ENCODE measurements at regions not wholly inside any gene's neighbourhood (a gene's known extent, or its start where the extent isn't known, plus 50 kb on each side); places are given as distances from the start of the nearest gene placed in this dataset.
"Not testable (repeated sequence)": the region's sequence is repeated elsewhere in the genome, so short reads cannot be mapped to it uniquely, and the experiment has no call there.

GRCh38 chr6:9690388-9690787 lies 724.5 kb downstream of the TFAP2A start:
- Histone ChIP-seq H3K9ac (ENCODE audit: low read depth in 1 of 2, low read length in 2 of 2) (no peak overlapping the region), H3K27me3 (ENCODE audit: control insufficient read depth in 4 of 4, insufficient read depth in 4 of 4, low read length in 3 of 4) (no peaks in the 10 kb centered on the region), H3K4me3 (ENCODE audit: low read depth in 1 of 3, low read length in 3 of 3) (no peak overlapping the region), H3K4me1 (ENCODE audit: control insufficient read depth in 4 of 4, insufficient read depth in 4 of 4, low read length in 3 of 4) (no peaks in the 10 kb centered on the region), H3K9me3 (ENCODE audit: control insufficient read depth in 4 of 4, low read length in 3 of 4) (no peaks in the 10 kb centered on the region), H3K27ac (ENCODE audit: low read depth in 1 of 2, low read length in 2 of 2) (no peak overlapping the region), H3K36me3 (ENCODE audit: control insufficient read depth in 4 of 4, insufficient read depth in 3 of 4, low read depth in 1 of 4, low read length in 3 of 4) (no peaks in the 10 kb centered on the region)
- TF ChIP-seq REST (IDR thresholded peaks at IDR 0.05): peak; percentile 58
- TF ChIP-seq RXRA (IDR thresholded peaks at IDR 0.05): no peak
- DNase-seq (ENCODE audit: low spot score): no peak

- H3K36me3 ChIP-seq (ENCODE audit: control insufficient read depth in 4 of 4, insufficient read depth in 3 of 4, low read depth in 1 of 4, low read length in 3 of 4); DNase-seq (ENCODE audit: low spot score); H3K9ac ChIP-seq (ENCODE audit: low read depth in 1 of 2, low read length in 2 of 2); H3K4me1 ChIP-seq (ENCODE audit: control insufficient read depth in 4 of 4, insufficient read depth in 4 of 4, low read length in 3 of 4); H3K27me3 ChIP-seq (ENCODE audit: control insufficient read depth in 4 of 4, insufficient read depth in 4 of 4, low read length in 3 of 4); H3K27ac ChIP-seq (ENCODE audit: low read depth in 1 of 2, low read length in 2 of 2); H3K4me3 ChIP-seq (ENCODE audit: low read depth in 1 of 3, low read length in 3 of 3); H3K9me3 ChIP-seq (ENCODE audit: control insufficient read depth in 4 of 4, low read length in 3 of 4): not testable (repeated sequence)
- 96% methylated on average over 6 of the region's 6 CpGs for WGBS
Observed at GRCh38 chr6:9680727-9681126, 734.1 kb downstream of the TFAP2A start.

GRCh38 chr6:9675122-9675521 lies 739.8 kb downstream of the TFAP2A start:
- WGBS: 75% methylated on average over 1 of the region's 1 CpG
- no peaks in the 10 kb centered on the region for H3K9me3 ChIP-seq (ENCODE audit: control insufficient read depth in 4 of 4, low read length in 3 of 4)
- no peaks in the 10 kb centered on the region for H3K4me1 ChIP-seq (ENCODE audit: control insufficient read depth in 4 of 4, insufficient read depth in 4 of 4, low read length in 3 of 4)
- H3K27ac ChIP-seq (ENCODE audit: low read depth in 1 of 2, low read length in 2 of 2): no peak overlapping the region
- no peak overlapping the region for H3K4me3 ChIP-seq (ENCODE audit: low read depth in 1 of 3, low read length in 3 of 3)
- H3K27me3 ChIP-seq (ENCODE audit: control insufficient read depth in 4 of 4, insufficient read depth in 4 of 4, low read length in 3 of 4): no peaks in the 10 kb centered on the region
- H3K36me3 ChIP-seq (ENCODE audit: control insufficient read depth in 4 of 4, insufficient read depth in 3 of 4, low read depth in 1 of 4, low read length in 3 of 4): no peaks in the 10 kb centered on the region
- TF ChIP-seq ATF3 (IDR thresholded peaks at IDR 0.05) (no peak), NR2F2 (IDR thresholded peaks at IDR 0.05) (no peak), CTCF (IDR thresholded peaks at IDR 0.05; ENCODE audit: low read depth, low read length, missing input control) (no peak), MAX (IDR thresholded peaks at IDR 0.05) (no peak)
- no peak for DNase-seq (ENCODE audit: low spot score)
- no peak overlapping the region for H3K9ac ChIP-seq (ENCODE audit: low read depth in 1 of 2, low read length in 2 of 2)

GRCh38 chr6:9659848-9660247 lies 755.0 kb downstream of the TFAP2A start:
- Histone ChIP-seq H3K4me1 (ENCODE audit: control insufficient read depth in 4 of 4, insufficient read depth in 4 of 4, low read length in 3 of 4) (no peaks in the 10 kb centered on the region), H3K36me3 (ENCODE audit: control insufficient read depth in 4 of 4, insufficient read depth in 3 of 4, low read depth in 1 of 4, low read length in 3 of 4) (no peaks in the 10 kb centered on the region), H3K27me3 (ENCODE audit: control insufficient read depth in 4 of 4, insufficient read depth in 4 of 4, low read length in 3 of 4) (no peaks in the 10 kb centered on the region), H3K9me3 (ENCODE audit: control insufficient read depth in 4 of 4, low read length in 3 of 4) (no peaks in the 10 kb centered on the region), H3K9ac (ENCODE audit: low read depth in 1 of 2, low read length in 2 of 2) (no peak overlapping the region), H3K27ac (ENCODE audit: low read depth in 1 of 2, low read length in 2 of 2) (no peak overlapping the region), H3K4me3 (ENCODE audit: low read depth in 1 of 3, low read length in 3 of 3) (no peak overlapping the region)
- WGBS: 88% methylated on average over 4 of the region's 4 CpGs
- DNase-seq (ENCODE audit: low spot score): no peak
- TF ChIP-seq CTCF (IDR thresholded peaks at IDR 0.05; ENCODE audit: low read depth, low read length, missing input control): no peak
- TF ChIP-seq TAF1 (conservative IDR thresholded peaks at IDR 0.05): no peak
- no peak for TF ChIP-seq NR2F2 (IDR thresholded peaks at IDR 0.05)
- no peak for TF ChIP-seq HNF4A (conservative IDR thresholded peaks at IDR 0.05)
- TF ChIP-seq SP1 (IDR thresholded peaks at IDR 0.05): no peak
- TF ChIP-seq YY1 (IDR thresholded peaks at IDR 0.05): no peak
- no peak for TF ChIP-seq REST (IDR thresholded peaks at IDR 0.05)

All from liver (tissue), 8 donors.